ENCODE measurements at regions not wholly inside any gene's neighbourhood (a gene's known extent, or its start where the extent isn't known, plus 50 kb on each side); places are given as distances from the start of the nearest gene placed in this dataset.

DNA sequence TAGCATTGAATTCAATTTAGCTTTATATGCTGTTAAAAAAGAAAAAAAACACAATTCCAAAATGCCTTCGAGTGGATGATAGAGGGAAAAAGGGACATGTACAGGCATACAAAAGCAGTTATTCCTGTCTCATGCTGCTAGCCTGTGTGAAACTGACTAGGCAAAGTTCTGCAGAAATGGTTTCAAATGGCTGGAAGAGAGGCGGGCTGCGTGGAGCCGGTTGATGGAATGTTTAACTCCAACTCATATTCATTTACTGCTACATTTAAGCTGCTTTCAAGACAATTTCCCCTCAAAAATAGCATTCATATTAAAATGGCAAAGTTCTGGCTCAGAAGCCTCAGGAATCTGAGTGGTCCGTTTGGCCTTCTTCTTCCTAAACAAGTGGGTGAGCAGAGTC lies 143.8 kb upstream of the PPARGC1A start:
- no peak for DNase-seq

DNA sequence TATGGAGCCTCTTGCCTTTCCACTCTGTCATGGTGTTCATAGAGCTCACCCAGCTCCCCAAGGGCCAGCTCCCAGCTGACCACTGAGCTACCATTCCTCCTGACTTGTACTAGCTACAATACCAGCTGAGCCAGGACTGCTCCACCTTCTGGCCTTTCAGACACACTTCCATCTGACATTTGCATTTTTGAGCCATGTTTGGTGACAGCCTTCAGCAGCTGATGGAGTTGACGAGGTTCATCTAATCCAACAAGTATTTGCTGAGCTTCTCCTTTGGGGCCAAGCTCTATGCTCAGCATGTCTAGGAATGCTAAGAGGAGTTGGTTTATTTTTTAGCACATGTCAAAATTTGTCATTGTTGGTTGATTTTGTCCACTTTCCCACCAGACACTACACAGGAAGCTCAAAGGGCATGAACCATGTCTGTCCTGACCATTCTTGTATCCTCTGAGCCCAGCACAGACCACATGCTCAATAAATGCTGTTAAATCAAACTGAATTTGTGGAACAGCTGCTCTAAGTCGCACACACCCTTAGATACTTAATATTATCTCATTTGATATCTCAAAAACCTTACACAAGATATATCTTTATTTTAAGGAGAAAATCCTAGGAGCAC lies 142.6 kb upstream of the PPARGC1A start:
- no peak for DNase-seq

GRCh38 chr4:24026596-24026995 lies 136.7 kb upstream of the PPARGC1A start:
- DNase-seq = no peak

GRCh38 chr4:24024605-24025004 lies 134.8 kb upstream of the PPARGC1A start:
- DNase-seq = no peak

- DNase-seq = no peak
Measured at GRCh38 chr4:24024157-24024556, 134.3 kb upstream of the PPARGC1A start.

- no peak for DNase-seq
Measured at GRCh38 chr4:24015782-24016181, 125.9 kb upstream of the PPARGC1A start.

- no peak for DNase-seq
Measured at GRCh38 chr4:24013668-24014422, 124.0 kb upstream of the PPARGC1A start.

- DNase-seq = no peak
Measured at GRCh38 chr4:24010994-24011393, 121.1 kb upstream of the PPARGC1A start.

DNA sequence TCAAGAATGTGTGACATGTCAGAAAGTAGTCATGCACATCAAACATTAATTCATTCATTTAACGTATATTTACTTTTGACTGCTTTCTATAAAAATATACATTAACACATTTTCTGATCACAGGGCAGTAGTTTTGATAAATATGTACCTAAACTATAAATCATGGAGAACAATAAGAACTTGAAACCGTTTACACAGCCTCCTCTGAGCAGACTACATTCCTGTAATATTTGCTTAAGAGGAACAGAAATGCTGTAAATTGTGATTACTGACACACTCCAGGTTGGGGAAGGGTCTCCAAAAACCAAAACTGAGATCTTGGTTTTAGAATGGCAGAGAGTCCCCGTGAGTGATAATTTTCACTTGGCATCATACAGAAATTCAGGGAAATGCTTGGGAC lies 120.7 kb upstream of the PPARGC1A start:
- DNase-seq = no peak

- no peak for DNase-seq
Measured at GRCh38 chr4:24007860-24008261, 118.0 kb upstream of the PPARGC1A start.

- no peak for DNase-seq
Measured at GRCh38 chr4:24006269-24006668, 116.4 kb upstream of the PPARGC1A start.

- no peak for DNase-seq
Measured at GRCh38 chr4:24003926-24004325, 114.1 kb upstream of the PPARGC1A start.

GRCh38 chr4:24003496-24003895 lies 113.6 kb upstream of the PPARGC1A start:
- no peak for DNase-seq

- no peak for DNase-seq
Measured at GRCh38 chr4:24002330-24002966, 112.6 kb upstream of the PPARGC1A start.

DNA sequence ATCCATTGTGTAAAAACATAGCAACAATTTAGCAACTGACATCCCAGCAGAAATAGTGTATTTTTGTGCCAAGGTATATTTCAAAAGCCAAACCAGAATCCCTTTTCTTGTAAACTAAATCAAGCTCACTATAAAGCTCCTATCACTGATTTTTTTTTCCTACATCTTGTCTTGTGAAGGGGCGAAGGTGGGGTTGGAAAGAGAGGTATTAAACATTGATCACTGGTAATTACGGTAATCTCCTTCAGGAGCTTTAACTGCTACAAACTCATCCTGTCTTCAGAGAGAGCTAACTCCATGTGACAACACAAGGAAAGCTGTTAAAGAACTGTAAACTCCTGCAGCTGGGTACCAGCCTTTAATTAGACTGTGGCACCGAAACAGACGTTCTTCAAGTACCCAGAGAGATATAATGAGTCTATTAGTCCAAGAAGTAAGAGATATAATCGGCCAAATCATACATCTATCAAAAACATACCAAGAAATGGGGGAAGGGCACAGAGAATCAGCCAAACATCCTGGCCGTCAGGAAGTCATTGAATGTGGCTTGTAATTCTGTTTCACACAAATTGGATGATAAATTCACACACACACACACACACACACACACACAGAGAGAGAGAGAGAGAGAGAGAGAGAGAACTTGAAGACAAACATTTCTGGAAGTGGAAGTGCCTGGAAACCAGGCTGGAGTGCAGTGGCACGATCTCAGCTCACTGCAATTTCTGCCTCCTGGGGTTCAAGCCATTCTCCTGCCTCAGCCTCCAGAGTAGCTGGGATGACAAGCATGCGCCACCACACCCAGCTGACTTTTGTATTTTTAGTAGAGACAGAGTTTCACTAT lies 111.9 kb upstream of the PPARGC1A start:
- DNase-seq = no peak

DNA sequence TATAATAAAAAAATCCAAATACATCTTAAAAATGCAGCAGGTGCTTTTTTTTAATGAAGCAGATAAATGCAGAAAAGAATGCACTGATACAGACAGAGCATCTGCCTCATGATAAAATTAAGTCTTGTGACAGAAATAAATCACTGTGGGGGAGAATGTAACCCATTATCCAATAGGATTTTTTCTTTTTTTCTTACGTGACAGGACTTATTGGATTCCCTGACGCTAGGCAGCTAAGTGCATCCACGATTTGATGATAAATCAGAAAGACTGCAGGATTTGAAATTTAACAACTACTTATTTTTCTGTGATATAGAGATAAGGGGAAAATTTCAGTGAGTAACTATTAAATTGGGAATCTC lies 110.6 kb upstream of the PPARGC1A start:
- DNase-seq = no peak

DNA sequence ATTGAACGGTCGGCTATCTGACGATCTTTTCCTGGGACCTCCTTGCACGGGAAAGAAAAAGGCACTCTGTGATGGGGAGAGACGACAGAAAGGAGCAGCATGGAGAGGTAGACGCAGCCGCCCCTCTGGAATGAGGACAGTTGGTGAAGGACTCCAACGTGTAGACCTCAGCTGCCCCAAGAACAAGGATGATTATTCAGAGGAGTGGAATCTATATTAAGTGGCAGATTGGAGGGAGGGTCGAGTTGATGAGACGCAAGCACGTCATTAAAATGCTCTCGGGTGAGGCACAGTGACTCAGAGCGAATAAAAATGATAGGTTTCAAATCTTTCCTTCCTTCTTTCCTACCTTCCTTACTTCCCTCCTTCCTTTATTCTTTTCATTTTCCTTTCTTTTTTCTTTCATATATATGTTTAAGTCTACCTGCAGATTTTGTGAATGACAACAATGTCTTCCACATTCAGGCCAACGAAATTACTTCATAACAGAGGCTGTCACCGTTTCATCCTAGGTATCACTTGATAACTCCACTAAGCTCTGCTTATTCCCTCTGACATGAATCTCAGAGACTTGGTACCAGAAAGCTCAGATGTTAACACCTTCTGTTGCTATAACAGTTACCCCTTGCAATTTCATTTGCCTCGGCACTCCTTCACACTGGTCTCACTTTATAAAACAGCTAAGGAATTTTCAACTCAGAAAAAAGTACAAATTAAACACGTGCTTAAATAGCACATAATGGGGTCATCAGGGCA lies 110.0 kb upstream of the PPARGC1A start:
- DNase-seq = no peak

DNA sequence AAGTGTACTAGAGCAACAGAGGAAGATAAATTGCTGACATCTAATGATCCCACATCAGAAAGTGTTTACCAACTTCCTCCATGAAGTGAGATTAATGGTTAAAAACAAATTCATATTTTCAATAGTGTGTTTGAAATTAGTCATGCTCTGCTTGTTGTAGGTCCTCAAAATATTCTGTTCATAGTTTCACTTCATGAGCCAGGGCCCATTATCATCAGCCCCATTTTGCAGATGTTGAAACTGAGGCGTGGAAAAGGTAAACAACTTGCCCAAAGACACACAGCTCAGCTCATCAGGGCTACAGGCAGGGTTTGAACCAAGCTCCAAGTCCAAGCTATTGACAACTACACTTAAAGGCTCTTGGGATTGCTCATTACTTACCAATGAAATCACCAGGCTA lies 103.5 kb upstream of the PPARGC1A start:
- DNase-seq = no peak

DNA sequence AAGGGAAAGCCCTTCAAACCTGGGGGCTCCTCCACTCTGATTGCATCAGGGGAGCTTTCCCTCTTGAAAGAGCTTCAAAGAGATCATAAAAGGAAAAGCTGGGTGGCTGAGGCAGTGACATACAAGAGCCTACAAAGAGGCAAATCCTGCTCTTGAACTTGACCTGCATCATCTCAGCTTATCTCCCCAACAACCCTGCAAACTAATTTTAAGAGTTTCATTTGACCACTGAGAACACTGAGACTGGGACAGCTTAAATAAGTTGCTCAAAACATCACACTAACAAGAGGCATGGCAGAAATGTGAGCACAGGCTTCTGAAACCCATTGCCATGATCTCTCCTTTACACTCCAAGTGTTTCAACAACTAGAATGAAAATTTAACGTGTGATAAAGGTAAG lies 101.6 kb upstream of the PPARGC1A start:
- no peak for DNase-seq

DNA sequence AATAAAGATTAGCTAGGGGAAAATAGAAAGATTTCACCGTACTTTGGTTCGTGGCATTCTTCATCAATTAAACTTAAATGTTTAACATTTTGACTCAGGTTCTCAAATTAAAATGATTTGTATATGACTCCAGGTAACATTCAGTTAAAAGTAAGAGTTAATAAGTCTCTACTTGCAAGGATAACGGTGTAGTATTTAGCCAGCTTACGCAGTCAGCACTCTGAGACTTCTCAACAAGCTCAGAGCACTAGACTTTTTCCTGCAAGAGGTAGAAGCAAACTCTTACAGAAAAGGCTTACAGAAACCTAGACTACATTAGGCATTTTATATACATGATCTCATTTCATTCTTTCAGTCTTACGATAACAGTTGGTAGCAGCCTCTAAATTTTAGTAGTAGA lies 96.4 kb upstream of the PPARGC1A start:
- no peak for DNase-seq

- no peak for DNase-seq
Measured at GRCh38 chr4:23981328-23981727, 91.5 kb upstream of the PPARGC1A start.

DNA sequence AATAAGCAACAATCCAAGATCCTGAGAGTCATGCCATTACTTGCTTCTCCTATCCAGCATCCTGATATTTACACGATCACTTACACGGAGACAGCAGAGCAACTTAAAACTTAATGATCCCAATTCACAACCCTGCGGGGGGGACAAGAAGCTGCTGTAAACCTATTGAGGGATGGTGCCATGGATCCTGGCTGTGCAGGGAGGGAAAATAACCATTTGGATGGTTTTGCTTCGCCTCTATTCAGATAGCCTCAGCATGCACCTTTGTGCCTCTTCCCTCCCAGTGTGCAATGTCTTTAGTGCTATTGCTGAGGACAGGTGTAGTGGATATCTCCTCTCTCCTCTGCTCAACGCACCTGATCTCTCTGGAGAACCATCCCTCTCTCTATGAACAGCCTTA lies 89.7 kb upstream of the PPARGC1A start:
- DNase-seq = no peak

GRCh38 chr4:23978002-23978401 lies 88.2 kb upstream of the PPARGC1A start:
- no peak for DNase-seq

Data from activated effector memory CD4-positive, alpha-beta T cell treated with Interleukin-2 at 50 U/mL for 16 hours (primary cell).